Ovary (tissue), 7 donors: ENCODE measurements at regions not wholly inside any gene's neighbourhood (a gene's known extent, or its start where the extent isn't known, plus 50 kb on each side); places are given as distances from the start of the nearest gene placed in this dataset.
"Not testable (repeated sequence)": the region's sequence is repeated elsewhere in the genome, so short reads cannot be mapped to it uniquely, and the experiment has no call there.

ENCODE experiments used
- DNase-seq, 5 donors: peaks; one replicate each; pipeline ENCODE4 v3.0.0-alpha.2; 2019 to 2020
- H3K27ac ChIP-seq, 2 donors: fragments of 200-600 bp; one replicate each; pipeline versions ENCODE4 v1.5.1 to v1.8.0; 2019 to 2022
- H3K27me3 ChIP-seq: fragments of 200-600 bp; one replicate; pipeline ENCODE4 v1.8.0; 2022
- H3K36me3 ChIP-seq: fragments of 200-600 bp; sonication (generic); one replicate; pipeline ENCODE4 v1.5.1; 2019
- H3K4me1 ChIP-seq: one replicate; pipeline ENCODE4 v1.8.1; 2013; ENCODE audit warnings: mild to moderate bottlenecking, moderate library complexity; ENCODE audit not compliant: insufficient read depth
- H3K4me3 ChIP-seq: fragments of 200-600 bp; sonication (generic); one replicate; pipeline ENCODE4 v1.5.1; 2017
- H3K9me3 ChIP-seq, 2 donors: fragments of 200-600 bp in 1 of 2; sonication (generic) in 1 of 2; one replicate each; pipeline versions ENCODE4 v1.5.1 to v1.8.1; 2013 to 2019; ENCODE audit warnings: mild to moderate bottlenecking in 1 of 2, moderate library complexity in 1 of 2
- EP300 ChIP-seq: sonication (generic); formaldehyde crosslinking; IDR thresholded peaks from one replicate; pipeline ENCODE4 v1.6.1; 2017; ENCODE audit warnings: antibody characterized with exemption
- POLR2A ChIP-seq: fragments of 450-650 bp; IDR thresholded peaks from one replicate; pipeline ENCODE4 v1.6.1; 2017; ENCODE audit warnings: antibody characterized with exemption, mild to moderate bottlenecking, moderate library complexity
- WGBS, 3 donors: extraction: QIAGEN DNeasy Blood & Tissue Kit in 1 of 3; methylation state at CpG; one replicate each; pipeline versions ENCODE4 v1.1.5 to v1.1.7; 2013 to 2017; 5-methylcytosine and 5-hydroxymethylcytosine counted together
- intact Hi-C, 4 donors: fragments of 100-400 bp; cut with DNase I; formaldehyde crosslinking; loops; one replicate each; pipeline versions ENCODE4 v1.11.0 to v1.15.1; 2022 to 2023
- TF ChIP-seq, protein P1 (sequence below), 3 donors: fragments of 450-650 bp in 2 of 3; fragments of 200-600 bp in 1 of 3; IDR thresholded peaks; one replicate each; pipeline versions ENCODE4 v1.5.1 to v1.8.0; 2016 to 2022; ENCODE audit warnings: antibody characterized with exemption in 3 of 3, mild to moderate bottlenecking in 1 of 3
- donor health status: DM: no; HTN: no; CAD: no; lungs with moderate emphysema.
- donor health status: DM: no; HTN: no; CAD: no.
- donor health status: Bipolar disorder and iron deficiency.
- donor health status: DM: no; HTN: no; CAD: no.
- donor health status: DM: yes; HTN: yes; CAD: no.

DNA sequence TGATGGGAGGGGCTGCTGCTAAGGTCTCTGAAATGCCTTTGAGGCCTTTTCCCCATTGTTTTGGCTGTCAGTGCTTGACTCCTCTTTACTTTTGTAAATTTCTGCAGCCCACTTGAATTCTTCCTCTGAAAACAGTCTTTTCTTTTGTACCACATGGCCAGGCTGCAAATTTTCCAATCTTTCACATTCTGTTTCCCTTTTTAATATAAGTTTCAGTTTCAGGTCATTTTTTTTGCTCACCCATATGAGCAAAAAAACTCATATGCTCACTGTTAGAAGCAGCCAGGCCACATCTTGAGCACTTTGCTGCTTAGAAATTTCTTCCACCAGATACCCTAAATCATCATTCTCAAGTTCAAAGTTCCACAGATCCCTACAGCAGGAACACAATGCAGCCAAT, 234.6 kb upstream of the ADRA1B start:
- TF ChIP-seq EP300 = no peak
- Histone ChIP-seq H3K9me3 (peaks cover 0 to 3% of the 10 kb centered on the region in 2 donors), H3K27ac (no peak overlapping the region), H3K4me3 (no peak overlapping the region), H3K4me1 (no peaks in the 10 kb centered on the region), H3K27me3 (no peaks in the 10 kb centered on the region), H3K36me3 (no peaks in the 10 kb centered on the region)
- DNase-seq = no peak
- intact Hi-C loops = no loop called here

DNA sequence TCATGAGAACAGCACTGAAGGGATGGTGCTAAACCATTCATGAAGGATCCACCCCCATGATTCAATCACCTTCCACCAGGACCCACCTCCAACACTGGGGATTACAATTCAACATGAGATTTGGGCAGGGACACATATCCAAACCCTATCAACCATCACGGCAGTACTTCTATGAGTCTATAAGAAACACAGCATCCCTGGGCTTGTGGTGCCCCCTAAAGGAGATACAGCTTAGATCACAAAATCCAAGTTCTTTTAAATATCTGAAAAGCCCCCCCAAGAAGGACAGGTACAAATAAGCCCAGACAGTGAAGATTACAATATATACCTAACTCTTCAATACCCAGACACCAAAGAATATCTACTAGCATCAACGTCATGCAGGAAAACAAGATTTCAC, 233.7 kb upstream of the ADRA1B start:
- DNase-seq = no peak
- Histone ChIP-seq H3K27ac (no peak overlapping the region), H3K4me1 (no peaks in the 10 kb centered on the region), H3K9me3 (peaks cover 0 to 3% of the 10 kb centered on the region in 2 donors), H3K27me3 (no peaks in the 10 kb centered on the region), H3K36me3 (no peaks in the 10 kb centered on the region), H3K4me3 (no peak overlapping the region)
- intact Hi-C loops = no loop called here
- TF ChIP-seq, protein P1, sequence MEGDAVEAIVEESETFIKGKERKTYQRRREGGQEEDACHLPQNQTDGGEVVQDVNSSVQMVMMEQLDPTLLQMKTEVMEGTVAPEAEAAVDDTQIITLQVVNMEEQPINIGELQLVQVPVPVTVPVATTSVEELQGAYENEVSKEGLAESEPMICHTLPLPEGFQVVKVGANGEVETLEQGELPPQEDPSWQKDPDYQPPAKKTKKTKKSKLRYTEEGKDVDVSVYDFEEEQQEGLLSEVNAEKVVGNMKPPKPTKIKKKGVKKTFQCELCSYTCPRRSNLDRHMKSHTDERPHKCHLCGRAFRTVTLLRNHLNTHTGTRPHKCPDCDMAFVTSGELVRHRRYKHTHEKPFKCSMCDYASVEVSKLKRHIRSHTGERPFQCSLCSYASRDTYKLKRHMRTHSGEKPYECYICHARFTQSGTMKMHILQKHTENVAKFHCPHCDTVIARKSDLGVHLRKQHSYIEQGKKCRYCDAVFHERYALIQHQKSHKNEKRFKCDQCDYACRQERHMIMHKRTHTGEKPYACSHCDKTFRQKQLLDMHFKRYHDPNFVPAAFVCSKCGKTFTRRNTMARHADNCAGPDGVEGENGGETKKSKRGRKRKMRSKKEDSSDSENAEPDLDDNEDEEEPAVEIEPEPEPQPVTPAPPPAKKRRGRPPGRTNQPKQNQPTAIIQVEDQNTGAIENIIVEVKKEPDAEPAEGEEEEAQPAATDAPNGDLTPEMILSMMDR (IDR thresholded peaks at IDR 0.05) = no peak
- no peak for TF ChIP-seq EP300
- WGBS, 3 donors = 58 to 85% (median 75%) methylated on average over 2 of the region's 2 CpGs

DNA sequence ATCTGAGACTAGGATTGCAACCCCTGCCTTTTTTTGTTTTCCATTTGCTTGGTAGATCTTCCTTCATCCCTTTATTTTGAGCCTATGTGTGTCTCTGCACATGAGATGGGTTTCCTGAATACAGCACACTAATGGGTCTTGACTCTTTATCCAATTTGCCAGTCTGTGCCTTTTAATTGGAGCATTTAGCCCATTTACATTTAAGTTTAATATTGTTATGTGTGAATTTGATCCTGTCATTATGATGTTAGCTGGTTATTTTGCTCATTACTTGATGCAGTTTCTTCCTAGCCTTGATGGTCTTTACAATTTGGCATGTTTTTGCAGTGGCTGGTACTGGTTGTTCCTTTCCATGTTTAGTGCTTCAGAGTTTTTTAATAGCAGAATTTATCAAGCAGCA, 228.4 kb upstream of the ADRA1B start:
- DNase-seq, intact Hi-C loops, H3K9me3 ChIP-seq, H3K27me3 ChIP-seq, H3K4me1 ChIP-seq, H3K36me3 ChIP-seq, H3K4me3 ChIP-seq, H3K27ac ChIP-seq: not testable (repeated sequence)

DNA sequence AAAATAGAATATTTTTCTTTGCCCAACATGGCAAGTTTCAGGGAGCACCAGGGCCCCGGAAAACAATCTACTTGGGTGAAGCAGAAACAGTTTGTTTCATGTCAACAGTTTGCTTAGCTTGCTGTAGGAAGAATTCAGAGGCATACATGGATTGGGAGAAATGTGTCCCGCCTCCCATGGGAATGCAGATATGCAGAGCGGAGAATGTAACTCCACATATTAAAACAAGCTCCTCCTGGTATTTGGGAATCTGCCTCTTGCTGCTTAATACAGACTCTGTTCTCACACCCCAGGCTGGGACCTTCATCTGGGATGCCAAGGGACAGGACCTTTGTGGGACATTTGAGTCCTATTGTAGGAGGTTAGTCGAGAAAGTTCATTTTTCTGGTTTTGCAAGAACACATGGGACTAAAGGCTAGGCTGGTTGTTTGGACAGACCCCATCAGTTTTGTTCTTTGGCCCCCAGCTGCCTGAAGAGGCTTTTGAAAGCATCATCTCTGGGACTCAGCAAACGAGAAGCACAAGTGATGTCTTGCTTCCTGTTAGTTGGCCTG, 220.5 kb upstream of the ADRA1B start:
- Histone ChIP-seq H3K27me3 (no peaks in the 10 kb centered on the region), H3K4me1 (no peaks in the 10 kb centered on the region), H3K9me3 (no peaks in the 10 kb centered on the region), H3K4me3 (no peak overlapping the region), H3K36me3 (no peaks in the 10 kb centered on the region), H3K27ac (no peak overlapping the region)
- intact Hi-C loops = no loop called here
- 50 to 52% (median 51%) methylated on average over 5 of the region's 5 CpGs for WGBS, 3 donors
- TF ChIP-seq, protein P1 (IDR thresholded peaks at IDR 0.05) = no peak
- TF ChIP-seq EP300 = no peak
- no peak for DNase-seq

DNA sequence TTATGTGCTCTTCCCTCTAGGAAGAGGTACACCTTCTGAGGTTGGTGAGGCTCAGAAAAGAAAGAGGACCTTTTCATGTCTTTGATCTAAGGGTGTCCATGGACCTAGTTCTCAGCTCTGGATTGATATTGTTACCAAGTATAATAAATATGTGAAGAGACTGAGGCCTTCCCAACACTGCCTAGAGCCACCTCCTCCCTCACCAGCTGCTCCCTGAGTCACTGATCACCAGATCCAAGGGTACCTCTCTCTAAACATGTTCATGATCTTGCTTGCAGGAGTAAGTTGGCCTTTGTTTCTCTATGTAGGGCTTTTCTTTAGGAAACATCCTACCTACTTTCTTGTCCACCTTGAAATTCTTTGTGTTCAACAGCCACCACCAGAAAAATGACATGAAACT, 218.8 kb upstream of the ADRA1B start:
- Histone ChIP-seq H3K36me3 (no peaks in the 10 kb centered on the region), H3K27me3 (no peaks in the 10 kb centered on the region), H3K9me3 (no peaks in the 10 kb centered on the region), H3K4me3 (no peak overlapping the region), H3K4me1 (no peaks in the 10 kb centered on the region), H3K27ac (no peak overlapping the region)
- TF ChIP-seq POLR2A (no peak), EP300 (no peak)
- TF ChIP-seq, protein P1 (IDR thresholded peaks at IDR 0.05) = no peak
- no peak for DNase-seq
- intact Hi-C loops = no loop called here

DNA sequence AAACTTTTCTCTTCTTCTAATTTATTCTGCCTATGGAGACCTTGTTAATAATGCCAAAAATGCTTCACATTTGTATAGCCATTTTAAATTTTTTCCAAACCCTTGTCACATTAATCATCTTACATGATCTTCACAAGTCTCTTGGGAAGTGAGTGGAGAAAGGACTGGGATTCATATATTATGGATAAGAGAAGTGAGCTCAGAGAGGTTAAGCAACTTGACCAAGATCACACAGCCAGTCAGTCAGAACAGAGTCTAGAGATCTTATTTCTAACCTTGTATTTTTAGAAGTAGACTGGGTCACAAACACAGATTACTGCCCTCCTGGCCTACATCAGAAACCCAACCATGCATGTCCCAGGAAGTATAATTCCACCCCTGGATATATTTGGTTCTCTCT, 218.0 kb upstream of the ADRA1B start:
- intact Hi-C loops = no loop called here
- H3K9me3 ChIP-seq = no peaks in the 10 kb centered on the region
- no peaks in the 10 kb centered on the region for H3K27me3 ChIP-seq
- TF ChIP-seq POLR2A = no peak
- TF ChIP-seq, protein P1 (IDR thresholded peaks at IDR 0.05) = no peak
- no peak for TF ChIP-seq EP300
- no peak overlapping the region for H3K4me3 ChIP-seq
- no peak overlapping the region for H3K27ac ChIP-seq
- H3K4me1 ChIP-seq = no peaks in the 10 kb centered on the region
- no peak for DNase-seq
- H3K36me3 ChIP-seq = no peaks in the 10 kb centered on the region
